GM23338 (cell line): ENCODE measurements at regions not wholly inside any gene's neighbourhood (a gene's known extent, or its start where the extent isn't known, plus 50 kb on each side); places are given as distances from the start of the nearest gene placed in this dataset.

ENCODE experiments used
- ATAC-seq: fragments of 200-7000 bp; cut with Tn5 transposase; 3 replicates; pipeline ENCODE4 v1.9.1; 2020
- DNase-seq: peaks from one replicate; pipeline ENCODE4 v3.0.0-alpha.2; 2015; ENCODE audit warnings: low spot score
- H2AFZ ChIP-seq: fragments of 200-600 bp; sonication (generic); 2 replicates; pipeline ENCODE4 v1.8.0; 2016; ENCODE audit warnings: antibody characterized with exemption, mild to moderate bottlenecking, moderate library complexity
- H3F3A ChIP-seq: fragments of 200-600 bp; sonication (generic); replicated peaks from 2 replicates; pipeline ENCODE4 v1.8.0; 2017; ENCODE audit warnings: antibody characterized with exemption, mixed run types, low read depth
- H3K27ac ChIP-seq: fragments of 200-600 bp; sonication (generic); 2 replicates; pipeline ENCODE4 v1.6.1; 2016; ENCODE audit warnings: low read depth
- H3K27me3 ChIP-seq: fragments of 200-600 bp; sonication (generic); 2 replicates; pipeline ENCODE4 v1.8.0; 2016; ENCODE audit warnings: mild to moderate bottlenecking, mixed run types, moderate library complexity; ENCODE audit not compliant: insufficient read depth
- H3K36me3 ChIP-seq: fragments of 200-600 bp; sonication (generic); 2 replicates; pipeline ENCODE4 v1.8.0; 2016; ENCODE audit warnings: mild to moderate bottlenecking; ENCODE audit not compliant: insufficient read depth
- H3K4me1 ChIP-seq: fragments of 200-600 bp; sonication (generic); 2 replicates; pipeline ENCODE4 v1.8.0; 2016; ENCODE audit warnings: mild to moderate bottlenecking, moderate library complexity; ENCODE audit not compliant: insufficient read depth
- H3K4me2 ChIP-seq: fragments of 200-600 bp; sonication (generic); 2 replicates; pipeline ENCODE4 v1.7.1; 2017; ENCODE audit warnings: mixed run types
- H3K4me3 ChIP-seq: fragments of 200-600 bp; sonication (generic); 2 replicates; pipeline ENCODE4 v1.6.1; 2016; ENCODE audit warnings: mixed run types
- H3K79me2 ChIP-seq: fragments of 200-600 bp; sonication (generic); replicated peaks from 2 replicates; pipeline ENCODE4 v1.8.0; 2017; ENCODE audit warnings: mild to moderate bottlenecking; ENCODE audit not compliant: insufficient read depth
- H3K9me2 ChIP-seq: fragments of 200-600 bp; sonication (generic); 2 replicates; pipeline ENCODE4 v1.8.0; 2017; ENCODE audit not compliant: insufficient read depth
- H4K20me1 ChIP-seq: fragments of 200-600 bp; sonication (generic); replicated peaks from 2 replicates; pipeline ENCODE4 v1.8.0; 2017; ENCODE audit warnings: mild to moderate bottlenecking; ENCODE audit not compliant: insufficient read depth
- H3K27ac Mint-ChIP-seq: 2 replicates; pipeline ENCODE4 v1.8.0; 2020; ENCODE audit warnings: inconsistent platforms, mild to moderate bottlenecking, moderate library complexity, mixed read lengths
- H3K27me3 Mint-ChIP-seq: 3 replicates; pipeline ENCODE4 v1.8.0; 2022; ENCODE audit warnings: low read depth, mild to moderate bottlenecking, moderate library complexity, mixed read lengths, inconsistent platforms; ENCODE audit not compliant: insufficient read depth, poor library complexity
- H3K36me3 Mint-ChIP-seq: 3 replicates; pipeline ENCODE4 v1.8.0; 2021; ENCODE audit warnings: low read depth, mild to moderate bottlenecking, inconsistent platforms, moderate library complexity, mixed read lengths
- H3K4me1 Mint-ChIP-seq: 3 replicates; pipeline ENCODE4 v1.8.0; 2020; ENCODE audit warnings: mild to moderate bottlenecking, inconsistent platforms, mixed read lengths
- H3K4me3 Mint-ChIP-seq: 3 replicates; pipeline ENCODE4 v1.8.0; 2021; ENCODE audit warnings: moderate library complexity, mild to moderate bottlenecking, inconsistent platforms, mixed read lengths
- H3K9me3 Mint-ChIP-seq: 3 replicates; pipeline ENCODE4 v1.8.0; 2020; ENCODE audit warnings: moderate library complexity, mild to moderate bottlenecking, inconsistent platforms, mixed read lengths
- CREB1 ChIP-seq: fragments of 250-450 bp; sonication (Bioruptor Pico); IDR thresholded peaks from 2 replicates; pipeline ENCODE4 v1.5.0; 2020; ENCODE audit warnings: low read depth, mild to moderate bottlenecking, moderate library complexity
- ETS1 ChIP-seq: IDR thresholded peaks from 2 replicates; pipeline ENCODE4 v1.6.1; 2016; ENCODE audit warnings: antibody characterized with exemption
- EZH2 ChIP-seq: fragments of 200-600 bp; sonication (generic); IDR thresholded peaks from one replicate; pipeline ENCODE4 v1.8.0; 2017; ENCODE audit warnings: antibody characterized with exemption, mild to moderate bottlenecking, low read depth; ENCODE audit not compliant: unreplicated experiment
- JUNB ChIP-seq: IDR thresholded peaks from one replicate; pipeline ENCODE4 v1.6.1; 2016; ENCODE audit warnings: antibody characterized with exemption; ENCODE audit not compliant: unreplicated experiment
- NANOG ChIP-seq: IDR thresholded peaks from 2 replicates; pipeline ENCODE4 v1.6.1; 2016; ENCODE audit warnings: antibody characterized with exemption, borderline replicate concordance
- POLR2AphosphoS5 ChIP-seq: IDR thresholded peaks from 2 replicates; pipeline ENCODE4 v1.6.1; 2016; ENCODE audit warnings: antibody characterized with exemption, low read depth
- REST ChIP-seq: IDR thresholded peaks from one replicate; pipeline ENCODE4 v1.6.1; 2018; ENCODE audit warnings: antibody characterized with exemption; ENCODE audit not compliant: unreplicated experiment
- ZNF114 ChIP-seq: fragments of 250-450 bp; sonication (Bioruptor Pico); IDR thresholded peaks from 2 replicates; pipeline ENCODE4 v1.5.0; 2020; ENCODE audit warnings: mild to moderate bottlenecking, moderate library complexity
- ZNF331 ChIP-seq: fragments of 250-450 bp; sonication (Bioruptor Pico); IDR thresholded peaks from 2 replicates; pipeline ENCODE4 v1.5.0; 2020; ENCODE audit warnings: low read depth, mild to moderate bottlenecking, moderate library complexity
- TF ChIP-seq, protein P1 (sequence below): fragments of 250-450 bp; sonication (Bioruptor Pico); IDR thresholded peaks from 2 replicates; pipeline ENCODE4 v1.5.0; 2020; ENCODE audit warnings: mild to moderate bottlenecking, moderate library complexity

DNA sequence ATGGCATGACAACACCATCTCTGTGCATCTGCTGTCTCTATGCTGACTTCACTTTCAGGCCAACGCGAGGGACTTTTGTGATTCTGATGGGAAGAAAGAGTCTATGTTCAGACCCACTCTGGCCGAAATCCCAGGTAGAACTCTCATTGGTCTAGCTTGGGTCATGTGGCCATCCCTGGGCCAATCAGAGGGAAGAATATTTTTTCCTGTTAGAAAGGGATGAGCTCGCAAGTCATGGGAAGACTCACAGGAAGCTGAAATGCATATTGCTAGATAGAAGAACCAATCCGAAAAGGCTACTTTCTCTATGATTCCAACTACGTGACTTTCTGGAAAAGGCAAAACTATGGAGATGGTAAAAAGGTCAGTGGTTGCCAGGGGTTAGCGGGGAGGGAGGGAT, 56.0 kb upstream of the LINC01488 start:
- no peak overlapping the region for H3K4me3 Mint-ChIP-seq
- Histone ChIP-seq H2AFZ (no peak overlapping the region), H3F3A (no peaks in the 10 kb centered on the region), H3K4me2 (no peak overlapping the region), H3K27me3 (no peaks in the 10 kb centered on the region), H3K79me2 (no peaks in the 10 kb centered on the region), H3K4me1 (peaks cover 4% of the 10 kb centered on the region; the same call in 1 of the 2 replicates), H3K36me3 (peaks cover 10% of the 10 kb centered on the region; the same call in 1 of the 2 replicates), H3K27ac (no peak overlapping the region), H4K20me1 (no peaks in the 10 kb centered on the region), H3K4me3 (no peak overlapping the region), H3K9me2 (no peaks in the 10 kb centered on the region)
- peaks cover 21% of the 10 kb centered on the region for H3K9me3 Mint-ChIP-seq
- H3K27me3 Mint-ChIP-seq: peaks cover 16% of the 10 kb centered on the region
- TF ChIP-seq POLR2AphosphoS5 (no peak), NANOG (no peak), ZNF114 (CRISPR knock-in tag) (no peak), ETS1 (no peak), REST (no peak), CREB1 (no peak), ZNF331 (no peak), JUNB (no peak), EZH2 (no peak)
- TF ChIP-seq, protein P1, sequence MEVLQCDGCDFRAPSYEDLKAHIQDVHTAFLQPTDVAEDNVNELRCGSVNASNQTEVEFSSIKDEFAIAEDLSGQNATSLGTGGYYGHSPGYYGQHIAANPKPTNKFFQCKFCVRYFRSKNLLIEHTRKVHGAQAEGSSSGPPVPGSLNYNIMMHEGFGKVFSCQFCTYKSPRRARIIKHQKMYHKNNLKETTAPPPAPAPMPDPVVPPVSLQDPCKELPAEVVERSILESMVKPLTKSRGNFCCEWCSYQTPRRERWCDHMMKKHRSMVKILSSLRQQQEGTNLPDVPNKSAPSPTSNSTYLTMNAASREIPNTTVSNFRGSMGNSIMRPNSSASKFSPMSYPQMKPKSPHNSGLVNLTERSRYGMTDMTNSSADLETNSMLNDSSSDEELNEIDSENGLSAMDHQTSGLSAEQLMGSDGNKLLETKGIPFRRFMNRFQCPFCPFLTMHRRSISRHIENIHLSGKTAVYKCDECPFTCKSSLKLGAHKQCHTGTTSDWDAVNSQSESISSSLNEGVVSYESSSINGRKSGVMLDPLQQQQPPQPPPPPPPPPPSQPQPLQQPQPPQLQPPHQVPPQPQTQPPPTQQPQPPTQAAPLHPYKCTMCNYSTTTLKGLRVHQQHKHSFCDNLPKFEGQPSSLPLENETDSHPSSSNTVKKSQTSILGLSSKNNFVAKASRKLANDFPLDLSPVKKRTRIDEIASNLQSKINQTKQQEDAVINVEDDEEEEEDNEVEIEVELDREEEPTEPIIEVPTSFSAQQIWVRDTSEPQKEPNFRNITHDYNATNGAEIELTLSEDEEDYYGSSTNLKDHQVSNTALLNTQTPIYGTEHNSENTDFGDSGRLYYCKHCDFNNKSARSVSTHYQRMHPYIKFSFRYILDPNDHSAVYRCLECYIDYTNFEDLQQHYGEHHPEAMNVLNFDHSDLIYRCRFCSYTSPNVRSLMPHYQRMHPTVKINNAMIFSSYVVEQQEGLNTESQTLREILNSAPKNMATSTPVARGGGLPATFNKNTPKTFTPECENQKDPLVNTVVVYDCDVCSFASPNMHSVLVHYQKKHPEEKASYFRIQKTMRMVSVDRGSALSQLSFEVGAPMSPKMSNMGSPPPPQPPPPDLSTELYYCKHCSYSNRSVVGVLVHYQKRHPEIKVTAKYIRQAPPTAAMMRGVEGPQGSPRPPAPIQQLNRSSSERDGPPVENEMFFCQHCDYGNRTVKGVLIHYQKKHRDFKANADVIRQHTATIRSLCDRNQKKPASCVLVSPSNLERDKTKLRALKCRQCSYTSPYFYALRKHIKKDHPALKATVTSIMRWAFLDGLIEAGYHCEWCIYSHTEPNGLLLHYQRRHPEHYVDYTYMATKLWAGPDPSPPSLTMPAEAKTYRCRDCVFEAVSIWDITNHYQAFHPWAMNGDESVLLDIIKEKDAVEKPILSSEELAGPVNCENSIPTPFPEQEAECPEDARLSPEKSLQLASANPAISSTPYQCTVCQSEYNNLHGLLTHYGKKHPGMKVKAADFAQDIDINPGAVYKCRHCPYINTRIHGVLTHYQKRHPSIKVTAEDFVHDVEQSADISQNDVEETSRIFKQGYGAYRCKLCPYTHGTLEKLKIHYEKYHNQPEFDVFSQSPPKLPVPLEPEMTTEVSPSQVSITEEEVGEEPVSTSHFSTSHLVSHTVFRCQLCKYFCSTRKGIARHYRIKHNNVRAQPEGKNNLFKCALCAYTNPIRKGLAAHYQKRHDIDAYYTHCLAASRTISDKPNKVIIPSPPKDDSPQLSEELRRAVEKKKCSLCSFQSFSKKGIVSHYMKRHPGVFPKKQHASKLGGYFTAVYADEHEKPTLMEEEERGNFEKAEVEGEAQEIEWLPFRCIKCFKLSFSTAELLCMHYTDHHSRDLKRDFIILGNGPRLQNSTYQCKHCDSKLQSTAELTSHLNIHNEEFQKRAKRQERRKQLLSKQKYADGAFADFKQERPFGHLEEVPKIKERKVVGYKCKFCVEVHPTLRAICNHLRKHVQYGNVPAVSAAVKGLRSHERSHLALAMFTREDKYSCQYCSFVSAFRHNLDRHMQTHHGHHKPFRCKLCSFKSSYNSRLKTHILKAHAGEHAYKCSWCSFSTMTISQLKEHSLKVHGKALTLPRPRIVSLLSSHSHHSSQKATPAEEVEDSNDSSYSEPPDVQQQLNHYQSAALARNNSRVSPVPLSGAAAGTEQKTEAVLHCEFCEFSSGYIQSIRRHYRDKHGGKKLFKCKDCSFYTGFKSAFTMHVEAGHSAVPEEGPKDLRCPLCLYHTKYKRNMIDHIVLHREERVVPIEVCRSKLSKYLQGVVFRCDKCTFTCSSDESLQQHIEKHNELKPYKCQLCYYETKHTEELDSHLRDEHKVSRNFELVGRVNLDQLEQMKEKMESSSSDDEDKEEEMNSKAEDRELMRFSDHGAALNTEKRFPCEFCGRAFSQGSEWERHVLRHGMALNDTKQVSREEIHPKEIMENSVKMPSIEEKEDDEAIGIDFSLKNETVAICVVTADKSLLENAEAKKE (CRISPR knock-in tag): no peak
- H3K27ac Mint-ChIP-seq: no peak overlapping the region
- DNase-seq: no peak
- H3K36me3 Mint-ChIP-seq: peaks cover 11% of the 10 kb centered on the region
- ATAC-seq: no peak
- H3K4me1 Mint-ChIP-seq: peaks cover 13% of the 10 kb centered on the region
